K562 (cell line): ENCODE measurements at regions not wholly inside any gene's neighbourhood (a gene's known extent, or its start where the extent isn't known, plus 50 kb on each side); places are given as distances from the start of the nearest gene placed in this dataset.

Experiments
- ATAC-seq: fragments of 200-7000 bp; cut with Tn5 transposase; 3 replicates; pipeline ENCODE4 v1.9.1; 2020; ENCODE audit warnings: moderate library complexity
- BruUV-seq: library from RNA; stranded (reverse); fragments of 400-500 nt; replicated peaks from 2 replicates; lab custom pipeline; 2021; lab: Mats Ljungman, UMichigan
- CTCF ChIA-PET: fragments of 300-600 bp; formaldehyde crosslinking; extraction: SDS; loops from one replicate; lab custom pipeline; 2021; ENCODE audit warnings: low intra/inter-chr PET ratio; lab: Yijun Ruan, JAX
- POLR2A ChIA-PET: fragments of 300-600, 350-650 bp; sonication (Branson Sonifier 250); formaldehyde crosslinking; extraction: SDS; loops from one replicate; lab custom pipeline; 2021; ENCODE audit warnings: antibody characterized with exemption, inconsistent platforms; lab: Yijun Ruan, JAX
- DNase-seq, 4 experiments: peaks; one replicate each; pipeline versions ENCODE4 v3.0.0 to v3.0.0-alpha.2; 2011 to 2018; ENCODE audit warnings: low spot score in 3 of 4, mixed read lengths in 3 of 4; ENCODE audit errors: extremely low read depth in 1 of 4
- FAIRE-seq: peaks from 2 replicates; lab custom pipeline; 2011; peaks lifted over from hg19 to GRCh38; lab: Jason Lieb, UNC
- H2AFZ ChIP-seq: 2 replicates; pipeline ENCODE4 v1.6.0; 2011; ENCODE audit warnings: low read depth, low read length, control low read depth, inconsistent platforms
- H3K27ac ChIP-seq: fragments of 200-600 bp; 3 replicates; pipeline ENCODE4 v1.8.0; 2011; ENCODE audit warnings: low read depth, mild to moderate bottlenecking, control low read depth, inconsistent platforms, low read length, moderate library complexity, mixed read lengths; ENCODE audit errors: extremely low read depth
- H3K27me3 ChIP-seq, 2 experiments: fragments of 300-600 bp in 1 of 2; 2 replicates in 1 of 2; 3 replicates in 1 of 2; pipeline versions ENCODE4 v1.6.0 to v1.8.0; 2011; ENCODE audit warnings: inconsistent platforms in 2 of 2, low read length in 2 of 2, mild to moderate bottlenecking in 1 of 2, mixed read lengths in 1 of 2, moderate library complexity in 1 of 2; ENCODE audit not compliant: control insufficient read depth in 2 of 2, insufficient read depth in 2 of 2
- H3K36me3 ChIP-seq: fragments of 300-600 bp; 3 replicates; pipeline ENCODE4 v1.8.0; 2011; ENCODE audit warnings: mild to moderate bottlenecking, low read length, inconsistent platforms; ENCODE audit not compliant: control insufficient read depth, insufficient read depth
- H3K4me1 ChIP-seq, 2 experiments: fragments of 200-600 bp in 1 of 2; replicated peaks in 1 of 2; 2 replicates in 1 of 2; 3 replicates in 1 of 2; pipeline versions ENCODE4 v1.5.1 to v1.8.0; 2011; ENCODE audit warnings: inconsistent platforms in 2 of 2, low read length in 2 of 2, mild to moderate bottlenecking in 1 of 2, mixed read lengths in 1 of 2, moderate library complexity in 1 of 2; ENCODE audit not compliant: control insufficient read depth in 2 of 2, insufficient read depth in 2 of 2
- H3K4me2 ChIP-seq: 2 replicates; pipeline ENCODE4 v1.6.1; 2011; ENCODE audit warnings: low read length, control low read depth, inconsistent platforms, mixed read lengths; ENCODE audit not compliant: insufficient read depth
- H3K4me3 ChIP-seq: fragments of 200-600 bp; sonication (generic), shearing (Covaris generic); 2 replicates; pipeline ENCODE4 v1.5.1; 2016; ENCODE audit warnings: control low read depth, inconsistent platforms
- H3K79me2 ChIP-seq: fragments of 200-600 bp; 3 replicates; pipeline ENCODE4 v1.8.0; 2011; ENCODE audit warnings: low read length, inconsistent platforms; ENCODE audit not compliant: control insufficient read depth, insufficient read depth
- H3K9ac ChIP-seq, 2 experiments: 2 replicates each; pipeline versions ENCODE4 v1.6.0 to v1.6.1; 2011; ENCODE audit warnings: low read depth in 2 of 2, low read length in 2 of 2, control low read depth in 1 of 2, inconsistent platforms in 1 of 2, mild to moderate bottlenecking in 1 of 2, mixed read lengths in 1 of 2; ENCODE audit not compliant: insufficient read depth in 1 of 2
- H3K9me1 ChIP-seq: one replicate; pipeline ENCODE4 v1.6.0; 2011; ENCODE audit warnings: inconsistent platforms, mild to moderate bottlenecking, low read length, moderate library complexity; ENCODE audit not compliant: control insufficient read depth, insufficient read depth
- H3K9me3 ChIP-seq: replicated peaks from 2 replicates; pipeline ENCODE4 v1.5.1; 2011; ENCODE audit warnings: low read depth, low read length, inconsistent platforms; ENCODE audit not compliant: control insufficient read depth, insufficient read depth
- H4K20me1 ChIP-seq: replicated peaks from 2 replicates; pipeline ENCODE4 v1.6.1; 2011; ENCODE audit warnings: low read length, inconsistent platforms, mixed read lengths; ENCODE audit not compliant: control insufficient read depth, insufficient read depth
- ASH1L ChIP-seq: fragments of 450-650 bp; IDR thresholded peaks from 2 replicates; pipeline ENCODE4 v1.6.1; 2018; ENCODE audit warnings: borderline replicate concordance, mild to moderate bottlenecking, low read depth; ENCODE audit not compliant: partially characterized antibody
- BCL6 ChIP-seq: fragments of 250-450 bp; sonication (Bioruptor Pico); IDR thresholded peaks from 2 replicates; pipeline ENCODE4 v1.4.0; 2020
- BHLHE40 ChIP-seq: IDR thresholded peaks from 2 replicates; pipeline ENCODE4 v1.6.1; 2011; ENCODE audit warnings: low read length, improper control_type of control experiment
- FUS ChIP-seq: fragments of 200-400 bp; formaldehyde crosslinking; optimal IDR thresholded peaks from 2 replicates; pipeline ENCODE3; 2017; ENCODE audit warnings: low read depth, low read length
- GTF2E2 ChIP-seq: fragments of 200-800 bp; sonication (Bioruptor generic); IDR thresholded peaks from 2 replicates; pipeline ENCODE4 v1.6.1; 2016; ENCODE audit warnings: missing genetic modification characterization, missing compliant biosample characterization
- POLR2B ChIP-seq: fragments of 450-650 bp; IDR thresholded peaks from 2 replicates; pipeline ENCODE4 v1.6.1; 2018; ENCODE audit warnings: low read depth; ENCODE audit not compliant: partially characterized antibody
- PURB ChIP-seq: sonication (generic); formaldehyde crosslinking; IDR thresholded peaks from 2 replicates; pipeline ENCODE4 v1.9.0; 2021; ENCODE audit warnings: low read depth, mild to moderate bottlenecking, missing genetic modification reagents
- SOX6 ChIP-seq: fragments of 450-650 bp; IDR thresholded peaks from 2 replicates; pipeline ENCODE4 v1.6.1; 2014; ENCODE audit warnings: mild to moderate bottlenecking
- ZNF75A ChIP-seq: fragments of 450-650 bp; formaldehyde crosslinking; IDR thresholded peaks from 2 replicates; pipeline ENCODE4 v1.4.0; 2020; ENCODE audit warnings: mild to moderate bottlenecking
- WGBS: fragments of 100-300 bp; shearing (Covaris generic); methylation state at CpG from one replicate; pipeline ENCODE4 v1.1.6; 2016; ENCODE audit warnings: low coverage, mixed read lengths; ENCODE audit not compliant: insufficient coverage; ENCODE audit errors: missing lambda C conversion rate; 5-methylcytosine and 5-hydroxymethylcytosine counted together
- in situ Hi-C: fragments of 300-500 bp; cut with MboI; formaldehyde crosslinking; loops from 4 replicates; pipeline ENCODE4 v1.15.0; 2018; ENCODE audit warnings: inconsistent platforms, mixed read lengths
- intact Hi-C: fragments of 100-400 bp; cut with micrococcal nuclease; formaldehyde crosslinking; loops from 2 replicates; pipeline ENCODE4 v1.14.2; 2022
- TF ChIP-seq, protein P1 (sequence below): sonication (generic); formaldehyde crosslinking; IDR thresholded peaks from 2 replicates; pipeline ENCODE4 v1.8.1; 2023; ENCODE audit warnings: mild to moderate bottlenecking, missing genetic modification reagents, moderate library complexity
- TF ChIP-seq, protein P2 (sequence below), 2 experiments: fragments of 450-650 bp in 1 of 2; sonication (generic) in 1 of 2; formaldehyde crosslinking in 1 of 2; IDR thresholded peaks in 1 of 2; conservative IDR thresholded peaks in 1 of 2; 2 replicates each; pipeline versions ENCODE4 v1.6.1 to v1.8.1; 2016 to 2023; ENCODE audit warnings: mild to moderate bottlenecking in 2 of 2, moderate library complexity in 2 of 2, inconsistent platforms in 1 of 2, missing genetic modification reagents in 1 of 2
- TF ChIP-seq, protein P3 (sequence below): fragments of 450-650 bp; IDR thresholded peaks from 2 replicates; pipeline ENCODE4 v1.6.1; 2017; ENCODE audit warnings: antibody characterized with exemption

DNA sequence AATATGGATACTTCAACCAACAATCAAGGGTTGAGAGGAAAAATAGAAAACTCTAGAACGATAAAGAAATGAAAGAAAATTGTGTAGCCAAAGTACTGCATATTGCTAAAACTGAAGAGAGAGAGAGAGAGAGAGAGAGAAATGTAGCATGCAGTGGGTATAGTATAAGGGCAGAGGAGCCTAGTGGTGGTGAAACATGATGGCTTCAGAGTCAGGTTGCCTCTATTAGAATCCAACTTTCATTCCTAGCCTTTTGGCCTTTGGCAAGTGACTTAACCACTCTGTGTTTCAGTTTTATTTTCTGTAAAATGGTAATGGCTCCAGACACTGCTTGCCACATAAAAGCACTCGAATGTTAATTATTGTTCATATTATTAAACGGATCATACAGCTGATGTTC is 71.2 kb upstream of the NAF1 start:
- ATAC-seq (no peak), DNase-seq (no peak), FAIRE-seq (no peak)
- Histone ChIP-seq H3K27ac (no peak overlapping the region), H3K79me2 (no peaks in the 10 kb centered on the region), H3K4me2 (no peak overlapping the region), H3K27me3 (no peaks in the 10 kb centered on the region), H3K9me3 (peaks cover 5% of the 10 kb centered on the region), H3K36me3 (no peaks in the 10 kb centered on the region), H2AFZ (no peak overlapping the region), H3K4me1 (peaks cover 0 to 3% of the 10 kb centered on the region in 2 experiments; a peak in 2 of 5 replicates), H3K4me3 (no peak overlapping the region), H3K9me1 (no peaks in the 10 kb centered on the region), H3K9ac (no peak overlapping the region), H4K20me1 (no peaks in the 10 kb centered on the region)
- no TSS peak for BruUV-seq
- ChIA-PET CTCF (no interaction called here), POLR2A (no interaction called here)
- no peak for TF ChIP-seq POLR2B
- TF ChIP-seq, protein P1, sequence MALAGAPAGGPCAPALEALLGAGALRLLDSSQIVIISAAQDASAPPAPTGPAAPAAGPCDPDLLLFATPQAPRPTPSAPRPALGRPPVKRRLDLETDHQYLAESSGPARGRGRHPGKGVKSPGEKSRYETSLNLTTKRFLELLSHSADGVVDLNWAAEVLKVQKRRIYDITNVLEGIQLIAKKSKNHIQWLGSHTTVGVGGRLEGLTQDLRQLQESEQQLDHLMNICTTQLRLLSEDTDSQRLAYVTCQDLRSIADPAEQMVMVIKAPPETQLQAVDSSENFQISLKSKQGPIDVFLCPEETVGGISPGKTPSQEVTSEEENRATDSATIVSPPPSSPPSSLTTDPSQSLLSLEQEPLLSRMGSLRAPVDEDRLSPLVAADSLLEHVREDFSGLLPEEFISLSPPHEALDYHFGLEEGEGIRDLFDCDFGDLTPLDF (CRISPR knock-in tag) = no peak
- TF ChIP-seq PURB (CRISPR knock-in tag) = no peak
- no peak for TF ChIP-seq ZNF75A (CRISPR knock-in tag)
- no peak for TF ChIP-seq SOX6
- TF ChIP-seq, protein P2, sequence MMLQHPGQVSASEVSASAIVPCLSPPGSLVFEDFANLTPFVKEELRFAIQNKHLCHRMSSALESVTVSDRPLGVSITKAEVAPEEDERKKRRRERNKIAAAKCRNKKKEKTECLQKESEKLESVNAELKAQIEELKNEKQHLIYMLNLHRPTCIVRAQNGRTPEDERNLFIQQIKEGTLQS (IDR thresholded peaks at IDR 0.05) = no peak
- TF ChIP-seq, protein P2 (CRISPR knock-in tag; conservative IDR thresholded peaks at IDR 0.05) = no peak
- no peak for TF ChIP-seq BCL6 (CRISPR knock-in tag)
- TF ChIP-seq ASH1L = no peak
- TF ChIP-seq, protein P3, sequence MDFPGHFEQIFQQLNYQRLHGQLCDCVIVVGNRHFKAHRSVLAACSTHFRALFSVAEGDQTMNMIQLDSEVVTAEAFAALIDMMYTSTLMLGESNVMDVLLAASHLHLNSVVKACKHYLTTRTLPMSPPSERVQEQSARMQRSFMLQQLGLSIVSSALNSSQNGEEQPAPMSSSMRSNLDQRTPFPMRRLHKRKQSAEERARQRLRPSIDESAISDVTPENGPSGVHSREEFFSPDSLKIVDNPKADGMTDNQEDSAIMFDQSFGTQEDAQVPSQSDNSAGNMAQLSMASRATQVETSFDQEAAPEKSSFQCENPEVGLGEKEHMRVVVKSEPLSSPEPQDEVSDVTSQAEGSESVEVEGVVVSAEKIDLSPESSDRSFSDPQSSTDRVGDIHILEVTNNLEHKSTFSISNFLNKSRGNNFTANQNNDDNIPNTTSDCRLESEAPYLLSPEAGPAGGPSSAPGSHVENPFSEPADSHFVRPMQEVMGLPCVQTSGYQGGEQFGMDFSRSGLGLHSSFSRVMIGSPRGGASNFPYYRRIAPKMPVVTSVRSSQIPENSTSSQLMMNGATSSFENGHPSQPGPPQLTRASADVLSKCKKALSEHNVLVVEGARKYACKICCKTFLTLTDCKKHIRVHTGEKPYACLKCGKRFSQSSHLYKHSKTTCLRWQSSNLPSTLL = no peak
- TF ChIP-seq BHLHE40 = no peak
- TF ChIP-seq FUS = no peak
- no peak for TF ChIP-seq GTF2E2 (tag)
- in situ Hi-C loops = no loop called here
- WGBS = 10% methylated on average over 3 of the region's 3 CpGs
- intact Hi-C loops = no loop called here
